Endothelial cell of hepatic sinusoid (primary cell): ENCODE measurements at regions not wholly inside any gene's neighbourhood (a gene's known extent, or its start where the extent isn't known, plus 50 kb on each side); places are given as distances from the start of the nearest gene placed in this dataset.

Experiments
- in situ Hi-C: cut with HindIII; loops from 2 replicates; pipeline ENCODE4 v1.10.0; 2017; ENCODE audit warnings: low sequenced_read_pairs

GRCh38 chrX:110430293-110431076 is 71.8 kb downstream of the RTL9 start:
- in situ Hi-C loops, result no loop called here

- in situ Hi-C loops, result no loop called here
Observed at GRCh38 chrX:110432091-110432905, 73.7 kb downstream of the RTL9 start.

GRCh38 chrX:110432906-110433215 is 74.2 kb downstream of the RTL9 start:
- in situ Hi-C loops, result no loop called here

- in situ Hi-C loops, result no loop called here
Observed at GRCh38 chrX:110435196-110435595, 76.5 kb downstream of the RTL9 start.

GRCh38 chrX:110436523-110436922 is 77.9 kb downstream of the RTL9 start:
- in situ Hi-C loops, result no loop called here

- in situ Hi-C loops, result no loop called here
Observed at GRCh38 chrX:110437686-110438085, 79.0 kb downstream of the RTL9 start.

- in situ Hi-C loops, result no loop called here
Observed at GRCh38 chrX:110440016-110440805, 81.6 kb downstream of the RTL9 start.

GRCh38 chrX:110442635-110443034 is 84.0 kb downstream of the RTL9 start:
- in situ Hi-C loops, result no loop called here

GRCh38 chrX:110444996-110445395 is 86.3 kb downstream of the RTL9 start:
- in situ Hi-C loops, result loop anchor here (5.0 kb wide), 1 partner anchor 402 kb away; no protein-coding TSS in a partner anchor

GRCh38 chrX:110448459-110448858 is 89.8 kb downstream of the RTL9 start:
- in situ Hi-C loops, result loop anchor here (5.0 kb wide), 1 partner anchor 399 kb away; no protein-coding TSS in a partner anchor

GRCh38 chrX:110449312-110449711 is 90.7 kb downstream of the RTL9 start:
- in situ Hi-C loops, result loop anchor here (5.0 kb wide), 1 partner anchor 398 kb away; no protein-coding TSS in a partner anchor

GRCh38 chrX:110450050-110450449 is 91.4 kb downstream of the RTL9 start:
- in situ Hi-C loops, result no loop called here

GRCh38 chrX:110454336-110454735 is 95.7 kb downstream of the RTL9 start:
- in situ Hi-C loops, result no loop called here

- in situ Hi-C loops, result no loop called here
Observed at GRCh38 chrX:110462957-110463356, 104.3 kb downstream of the RTL9 start.

- in situ Hi-C loops, result no loop called here
Observed at GRCh38 chrX:110466790-110467189, 108.1 kb downstream of the RTL9 start.

GRCh38 chrX:110472265-110472664 is 113.6 kb downstream of the RTL9 start:
- in situ Hi-C loops, result no loop called here

- in situ Hi-C loops, result no loop called here
Observed at GRCh38 chrX:110477593-110478228, 119.1 kb downstream of the RTL9 start.

GRCh38 chrX:110491846-110492620 is 133.4 kb downstream of the RTL9 start:
- in situ Hi-C loops, result loop anchor here (5.0 kb wide), 1 partner anchor 85 kb away; no protein-coding TSS in a partner anchor

GRCh38 chrX:110504947-110505346 is 146.3 kb downstream of the RTL9 start:
- in situ Hi-C loops, result no loop called here
